Gastrocnemius medialis (tissue), 4 donors: ENCODE measurements at regions not wholly inside any gene's neighbourhood (a gene's known extent, or its start where the extent isn't known, plus 50 kb on each side); places are given as distances from the start of the nearest gene placed in this dataset.

ENCODE experiments used
- ATAC-seq, 2 donors: fragments of 150-250 bp; one replicate each; pipeline ENCODE4 v1.9.1; 2016
- DNase-seq, 2 donors: peaks; one replicate each; pipeline ENCODE4 v3.0.0-alpha.2; 2019
- H3K27ac ChIP-seq, 4 donors: fragments of 200-600 bp; sonication (generic); 1 replicate in 1 of 4; 2 replicates in 3 of 4; pipeline ENCODE4 v1.5.1; 2016 to 2018; ENCODE audit warnings: mild to moderate bottlenecking in 2 of 4, moderate library complexity in 1 of 4
- H3K27me3 ChIP-seq, 3 donors: fragments of 200-600 bp; sonication (generic) in 2 of 3; 1 replicate in 1 of 3; 2 replicates in 2 of 3; pipeline versions ENCODE4 v1.5.1 to v1.6.0; 2016 to 2019; ENCODE audit warnings: mild to moderate bottlenecking in 1 of 3, moderate library complexity in 1 of 3
- H3K36me3 ChIP-seq, 2 donors: fragments of 200-600 bp; sonication (generic) in 1 of 2; one replicate each; pipeline ENCODE4 v1.5.1; 2017 to 2018
- H3K4me1 ChIP-seq, 2 donors: fragments of 200-600 bp; sonication (generic) in 1 of 2; one replicate each; pipeline ENCODE4 v1.5.1; 2016 to 2017; ENCODE audit warnings: mild to moderate bottlenecking in 2 of 2
- H3K4me3 ChIP-seq, 4 donors: fragments of 200-600 bp; sonication (generic) in 3 of 4; 1 replicate in 1 of 4; 2 replicates in 3 of 4; pipeline ENCODE4 v1.5.1; 2016 to 2019; ENCODE audit warnings: mild to moderate bottlenecking in 2 of 4
- H3K9me3 ChIP-seq, 3 donors: fragments of 200-600 bp; sonication (generic) in 2 of 3; 1 replicate in 1 of 3; 2 replicates in 2 of 3; pipeline ENCODE4 v1.5.1; 2016 to 2019
- CTCF ChIP-seq, 5 experiments: fragments of 450-650 bp in 3 of 5; fragments of 200-600 bp in 2 of 5; sonication (generic) in 2 of 5; IDR thresholded peaks in 4 of 5; conservative IDR thresholded peaks in 1 of 5; 1 replicate in 4 of 5; 2 replicates in 1 of 5; pipeline ENCODE4 v1.5.1; 2016 to 2019; ENCODE audit warnings: antibody characterized with exemption in 5 of 5, mild to moderate bottlenecking in 3 of 5, moderate library complexity in 3 of 5
- POLR2A ChIP-seq, 2 donors: fragments of 450-650 bp; IDR thresholded peaks; one replicate each; pipeline ENCODE4 v1.6.1; 2017; ENCODE audit warnings: antibody characterized with exemption in 2 of 2, mild to moderate bottlenecking in 2 of 2, moderate library complexity in 2 of 2
- in situ Hi-C, 4 donors: fragments of 200-750 bp; cut with MboI; loops; one replicate each; pipeline versions ENCODE4 v1.15.0 to v1.8.0; 2017; ENCODE audit warnings: low sequenced_read_pairs in 4 of 4
- intact Hi-C: fragments of 100-400 bp; cut with DNase I; formaldehyde crosslinking; loops from one replicate; pipeline ENCODE4 v1.15.1; 2023; ENCODE audit warnings: low total_unique reads

- DNase-seq = no peak
- peaks cover 0 to 6% of the 10 kb centered on the region in 2 donors for H3K36me3 ChIP-seq
- no peak overlapping the region for H3K27ac ChIP-seq
- in situ Hi-C loops = loop anchor here in 1 of 4 donors (25.0 kb wide), 1 partner anchor 98 kb away; no protein-coding TSS in a partner anchor
- no peaks in the 10 kb centered on the region for H3K27me3 ChIP-seq
- H3K4me1 ChIP-seq = peaks cover 18 to 20% of the 10 kb centered on the region in 2 donors
- ATAC-seq = no peak
- intact Hi-C loops = no loop called here
- H3K4me3 ChIP-seq = no peak overlapping the region
- H3K9me3 ChIP-seq = no peaks in the 10 kb centered on the region
- TF ChIP-seq POLR2A (IDR thresholded peaks at IDR 0.05) (no peak), CTCF (IDR thresholded peaks at IDR 0.05 in 4 of 5, conservative IDR thresholded peaks at IDR 0.05 in 1 of 5) (no peak)
Observed at GRCh38 chr12:124460771-124461170, 106.6 kb downstream of the NCOR2 start.

GRCh38 chr12:124459852-124460645 lies 107.4 kb downstream of the NCOR2 start:
- no peak for ATAC-seq
- no peak for DNase-seq
- in situ Hi-C loops = loop anchor here in 1 of 4 donors (25.0 kb wide), 1 partner anchor 98 kb away; no protein-coding TSS in a partner anchor
- Histone ChIP-seq H3K36me3 (no peaks in the 10 kb centered on the region), H3K4me1 (peaks cover 24 to 27% of the 10 kb centered on the region in 2 donors), H3K27ac (no peak overlapping the region), H3K27me3 (no peaks in the 10 kb centered on the region), H3K9me3 (no peaks in the 10 kb centered on the region), H3K4me3 (no peak overlapping the region)
- TF ChIP-seq CTCF (IDR thresholded peaks at IDR 0.05 in 4 of 5, conservative IDR thresholded peaks at IDR 0.05 in 1 of 5) (no peak), POLR2A (IDR thresholded peaks at IDR 0.05) (no peak)
- intact Hi-C loops = loop anchor here (5.0 kb wide), 1 partner anchor 307 kb away; no protein-coding TSS in a partner anchor

GRCh38 chr12:124458992-124459851 lies 108.2 kb downstream of the NCOR2 start:
- TF ChIP-seq POLR2A (IDR thresholded peaks at IDR 0.05) (no peak), CTCF (IDR thresholded peaks at IDR 0.05 in 4 of 5, conservative IDR thresholded peaks at IDR 0.05 in 1 of 5) (no peak)
- Histone ChIP-seq H3K4me1 (peaks cover 31 to 35% of the 10 kb centered on the region in 2 donors), H3K27me3 (no peaks in the 10 kb centered on the region), H3K9me3 (no peaks in the 10 kb centered on the region), H3K27ac (peak overlapping the region; percentile 95 to 99 (median 98)), H3K36me3 (no peaks in the 10 kb centered on the region), H3K4me3 (no peak overlapping the region)
- intact Hi-C loops = loop anchor here (5.0 kb wide), 1 partner anchor 308 kb away; no protein-coding TSS in a partner anchor
- no peak for DNase-seq
- no peak for ATAC-seq
- in situ Hi-C loops = loop anchor here in 1 of 4 donors (25.0 kb wide), 1 partner anchor 97 kb away; no protein-coding TSS in a partner anchor

GRCh38 chr12:124458220-124458991 lies 109.0 kb downstream of the NCOR2 start:
- no peak for DNase-seq
- H3K36me3 ChIP-seq = no peaks in the 10 kb centered on the region

More at GRCh38 chr12:124458220-124458991, 109.0 kb downstream of the NCOR2 start:
- Histone ChIP-seq H3K4me3 (peak overlapping the region in 1 of 4 donors; percentile 44), H3K4me1 (peaks cover 40 to 43% of the 10 kb centered on the region in 2 donors), H3K27me3 (no peaks in the 10 kb centered on the region), H3K27ac (peak overlapping the region; percentile 95 to 99 (median 98)), H3K9me3 (no peaks in the 10 kb centered on the region)
- in situ Hi-C loops = loop anchor here in 1 of 4 donors (25.0 kb wide), 1 partner anchor 96 kb away; no protein-coding TSS in a partner anchor
- intact Hi-C loops = loop anchor here (5.0 kb wide), 1 partner anchor 309 kb away; no protein-coding TSS in a partner anchor
- no peak for ATAC-seq
- TF ChIP-seq CTCF (IDR thresholded peaks at IDR 0.05 in 4 of 5, conservative IDR thresholded peaks at IDR 0.05 in 1 of 5) = no peak
- no peak for TF ChIP-seq POLR2A (IDR thresholded peaks at IDR 0.05)
